Breast epithelium (tissue), 3 donors: ENCODE measurements at regions not wholly inside any gene's neighbourhood (a gene's known extent, or its start where the extent isn't known, plus 50 kb on each side); places are given as distances from the start of the nearest gene placed in this dataset.

Source experiments
- CTCF ChIP-seq, 3 donors: fragments of 450-650 bp; IDR thresholded peaks; one replicate each; pipeline ENCODE4 v1.5.1; 2016 to 2017; ENCODE audit warnings: antibody characterized with exemption in 3 of 3, mild to moderate bottlenecking in 3 of 3, moderate library complexity in 3 of 3
- POLR2A ChIP-seq: fragments of 450-650 bp; IDR thresholded peaks from one replicate; pipeline ENCODE4 v1.6.1; 2016; ENCODE audit warnings: antibody characterized with exemption, mild to moderate bottlenecking, moderate library complexity

DNA sequence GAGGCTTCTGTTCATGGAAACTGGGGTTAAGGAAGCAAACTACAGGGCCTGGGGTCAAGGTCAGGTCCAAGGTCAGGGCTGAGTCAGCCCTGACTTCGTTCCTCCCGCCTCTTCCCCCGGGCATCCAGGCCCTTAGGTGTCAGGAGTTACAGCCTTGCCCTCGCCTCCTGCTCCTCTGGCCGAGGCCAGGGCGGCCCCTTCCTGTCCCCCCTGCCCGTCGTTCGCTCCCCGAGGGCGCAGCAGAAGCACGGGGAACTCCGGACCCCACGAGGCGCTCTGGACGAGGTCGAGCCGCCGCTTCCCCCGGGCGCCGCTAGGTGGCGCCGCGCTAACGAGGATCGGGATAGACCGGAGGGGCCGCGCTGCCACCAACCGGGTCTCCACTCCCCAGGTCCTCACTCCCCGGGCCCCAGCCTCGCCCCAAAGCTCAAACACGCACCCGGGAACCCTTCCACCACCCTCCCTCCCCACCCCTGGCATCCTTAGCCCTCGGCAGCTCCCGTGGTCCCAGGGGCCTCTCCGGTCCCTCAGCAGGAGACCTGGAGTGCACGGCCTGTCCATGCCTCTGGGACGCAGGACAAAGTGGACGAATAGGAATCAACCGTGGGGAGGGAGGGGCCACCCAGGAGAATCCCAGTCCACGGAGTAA is 59.2 kb upstream of the MYL10 start:
- TF ChIP-seq POLR2A (no peak), CTCF (IDR thresholded peaks at IDR 0.05) (peak; percentile 60 to 90 (median 85))
